ENCODE measurements at regions not wholly inside any gene's neighbourhood (a gene's known extent, or its start where the extent isn't known, plus 50 kb on each side); places are given as distances from the start of the nearest gene placed in this dataset.

GRCh38 chr13:40494513-40494912 is 171.9 kb downstream of the FOXO1 start:
- Histone ChIP-seq H3K36me3 (no peaks in the 10 kb centered on the region), H3K27ac (peak overlapping the region in 2 of 10 donors; percentile 3 to 44), H3K27me3 (no peaks in the 10 kb centered on the region), H3K4me3 (no peak overlapping the region), H3K4me1 (peaks cover 0 to 29% (median 16%) of the 10 kb centered on the region in 9 donors), H3K9me3 (no peaks in the 10 kb centered on the region)
- WGBS, 2 donors = 42 to 46% methylated on average over 2 of the region's 2 CpGs
- TF ChIP-seq, protein P1, sequence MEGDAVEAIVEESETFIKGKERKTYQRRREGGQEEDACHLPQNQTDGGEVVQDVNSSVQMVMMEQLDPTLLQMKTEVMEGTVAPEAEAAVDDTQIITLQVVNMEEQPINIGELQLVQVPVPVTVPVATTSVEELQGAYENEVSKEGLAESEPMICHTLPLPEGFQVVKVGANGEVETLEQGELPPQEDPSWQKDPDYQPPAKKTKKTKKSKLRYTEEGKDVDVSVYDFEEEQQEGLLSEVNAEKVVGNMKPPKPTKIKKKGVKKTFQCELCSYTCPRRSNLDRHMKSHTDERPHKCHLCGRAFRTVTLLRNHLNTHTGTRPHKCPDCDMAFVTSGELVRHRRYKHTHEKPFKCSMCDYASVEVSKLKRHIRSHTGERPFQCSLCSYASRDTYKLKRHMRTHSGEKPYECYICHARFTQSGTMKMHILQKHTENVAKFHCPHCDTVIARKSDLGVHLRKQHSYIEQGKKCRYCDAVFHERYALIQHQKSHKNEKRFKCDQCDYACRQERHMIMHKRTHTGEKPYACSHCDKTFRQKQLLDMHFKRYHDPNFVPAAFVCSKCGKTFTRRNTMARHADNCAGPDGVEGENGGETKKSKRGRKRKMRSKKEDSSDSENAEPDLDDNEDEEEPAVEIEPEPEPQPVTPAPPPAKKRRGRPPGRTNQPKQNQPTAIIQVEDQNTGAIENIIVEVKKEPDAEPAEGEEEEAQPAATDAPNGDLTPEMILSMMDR (IDR thresholded peaks at IDR 0.05) = no peak
- intact Hi-C loops (cut with DNase I) = loop anchor here in 2 of 10 donors (10.0 kb wide), 1 partner anchor 170 kb away; the partner anchor contains the start of gene FOXO1 (in 2 of the 2)
- DNase-seq (no peak), ATAC-seq (peak in 2 of 8 donors; percentile 18 to 22)

DNA sequence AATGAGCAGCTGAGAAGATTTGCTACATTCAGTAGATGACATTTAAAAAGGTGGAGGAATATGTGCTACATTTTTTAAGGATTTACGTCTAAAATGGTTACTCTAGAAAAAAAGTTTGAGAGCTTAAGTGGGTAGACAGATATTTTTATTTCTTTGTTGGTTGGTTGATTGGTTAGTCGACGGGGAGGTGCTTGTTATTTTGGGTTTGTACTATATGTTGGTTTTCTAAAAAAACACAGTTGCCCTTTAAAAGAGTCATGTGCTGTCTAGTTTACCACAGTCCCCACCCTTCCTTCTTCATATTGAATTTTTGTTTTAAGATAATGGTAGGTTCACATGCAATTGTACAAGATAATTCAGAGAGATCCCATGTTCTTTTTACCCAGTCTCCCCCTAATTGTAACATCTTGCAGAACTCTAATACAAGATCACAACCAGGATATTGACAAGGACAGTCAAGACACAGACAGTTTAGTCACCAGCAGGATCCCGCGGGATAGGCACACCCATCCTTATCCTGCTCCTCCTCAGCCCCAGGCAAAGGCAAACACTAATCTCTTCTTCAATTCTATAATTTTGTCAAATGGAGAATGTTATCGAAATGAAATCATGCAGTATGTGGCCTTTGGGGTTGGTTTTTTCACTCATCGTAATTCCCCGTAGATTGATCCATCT is 171.4 kb downstream of the FOXO1 start:
- Histone ChIP-seq H3K36me3 (no peaks in the 10 kb centered on the region), H3K4me1 (peaks cover 0 to 29% (median 16%) of the 10 kb centered on the region in 9 donors), H3K27me3 (no peaks in the 10 kb centered on the region), H3K27ac (peak overlapping the region in 2 of 10 donors; percentile 3 to 44), H3K9me3 (no peaks in the 10 kb centered on the region), H3K4me3 (no peak overlapping the region)
- DNase-seq (no peak), ATAC-seq (peak in 1 of 8 donors; percentile 37)
- WGBS, 2 donors = 62 to 73% methylated on average over 8 of the region's 8 CpGs
- intact Hi-C loops (cut with DNase I) = loop anchor here in 2 of 10 donors (10.0 kb wide), 1 partner anchor 170 kb away; the partner anchor contains the start of gene FOXO1 (in 2 of the 2)
- TF ChIP-seq, protein P1 (IDR thresholded peaks at IDR 0.05) = no peak

- Histone ChIP-seq H3K27ac (peak overlapping the region in 1 of 10 donors; percentile 21), H3K36me3 (no peaks in the 10 kb centered on the region), H3K4me1 (peaks cover 0 to 29% (median 16%) of the 10 kb centered on the region in 9 donors), H3K27me3 (no peaks in the 10 kb centered on the region), H3K9me3 (no peaks in the 10 kb centered on the region), H3K4me3 (no peak overlapping the region)
- intact Hi-C loops (cut with DNase I) = loop anchor here in 2 of 10 donors (10.0 kb wide), 1 partner anchor 169 kb away; the partner anchor contains the start of gene FOXO1 (in 2 of the 2)
- no peak for ATAC-seq
- WGBS, 2 donors = 60 to 70% methylated on average over 7 of the region's 7 CpGs
- no peak for DNase-seq
- TF ChIP-seq, protein P1 (IDR thresholded peaks at IDR 0.05) = no peak
Observed at GRCh38 chr13:40495621-40496001, 170.8 kb downstream of the FOXO1 start.

GRCh38 chr13:40496035-40496810 is 170.2 kb downstream of the FOXO1 start:
- intact Hi-C loops (cut with DNase I) = loop anchor here in 2 of 10 donors (10.0 kb wide), 1 partner anchor 169 kb away; the partner anchor contains the start of gene FOXO1 (in 2 of the 2)
- DNase-seq (no peak), ATAC-seq (peak in 2 of 8 donors; percentile 35 to 42)
- Histone ChIP-seq H3K4me3 (no peak overlapping the region), H3K4me1 (peaks cover 0 to 29% (median 16%) of the 10 kb centered on the region in 9 donors), H3K36me3 (no peaks in the 10 kb centered on the region), H3K27me3 (no peaks in the 10 kb centered on the region), H3K9me3 (no peaks in the 10 kb centered on the region), H3K27ac (peak overlapping the region in 1 of 10 donors; percentile 21)
- TF ChIP-seq, protein P1 (IDR thresholded peaks at IDR 0.05) = no peak
- 87 to 89% methylated on average over 8 of the region's 8 CpGs for WGBS, 2 donors

Data from heart right ventricle (tissue), 16 donors.